ENCODE measurements at regions not wholly inside any gene's neighbourhood (a gene's known extent, or its start where the extent isn't known, plus 50 kb on each side); places are given as distances from the start of the nearest gene placed in this dataset.
"Not testable (repeated sequence)": the region's sequence is repeated elsewhere in the genome, so short reads cannot be mapped to it uniquely, and the experiment has no call there.

GRCh38 chr5:152177626-152178349, 227.3 kb downstream of the NMUR2 start:
- no peak for DNase-seq

- DNase-seq: no peak
These were observed 233.2 kb downstream of the NMUR2 start for GRCh38 chr5:152171888-152172287.

- no peak for DNase-seq
These were observed 234.7 kb downstream of the NMUR2 start for GRCh38 chr5:152170350-152170749.

GRCh38 chr5:152164860-152165259, 240.2 kb upstream of the GLRA1 start:
- no peak for DNase-seq

- not testable (repeated sequence) for DNase-seq
These were observed 235.2 kb upstream of the GLRA1 start for GRCh38 chr5:152159894-152160293.

- not testable (repeated sequence) for DNase-seq
These were observed 229.8 kb upstream of the GLRA1 start for GRCh38 chr5:152154452-152154851.

- DNase-seq: no peak
These were observed 227.3 kb upstream of the GLRA1 start for GRCh38 chr5:152151940-152152339.

- DNase-seq: no peak
These were observed 226.5 kb upstream of the GLRA1 start for GRCh38 chr5:152151113-152151512.

GRCh38 chr5:152147286-152147685, 222.6 kb upstream of the GLRA1 start:
- no peak for DNase-seq

- DNase-seq: no peak
These were observed 221.9 kb upstream of the GLRA1 start for GRCh38 chr5:152146566-152146965.

- DNase-seq: no peak
These were observed 219.9 kb upstream of the GLRA1 start for GRCh38 chr5:152144556-152144955.

- no peak for DNase-seq
These were observed 219.4 kb upstream of the GLRA1 start for GRCh38 chr5:152144030-152144429.

GRCh38 chr5:152142840-152143469, 218.3 kb upstream of the GLRA1 start:
- peak; percentile 76 for DNase-seq

GRCh38 chr5:152140347-152140746, 215.7 kb upstream of the GLRA1 start:
- DNase-seq: no peak

GRCh38 chr5:152137063-152137462, 212.4 kb upstream of the GLRA1 start:
- no peak for DNase-seq

GRCh38 chr5:152136321-152136720, 211.7 kb upstream of the GLRA1 start:
- no peak for DNase-seq

GRCh38 chr5:152135827-152136226, 211.2 kb upstream of the GLRA1 start:
- no peak for DNase-seq

GRCh38 chr5:152125661-152126205, 201.1 kb upstream of the GLRA1 start:
- DNase-seq: no peak

GRCh38 chr5:152124409-152125041, 199.9 kb upstream of the GLRA1 start:
- no peak for DNase-seq

- DNase-seq: no peak
These were observed 194.2 kb upstream of the GLRA1 start for GRCh38 chr5:152118676-152119470.

GRCh38 chr5:152116934-152117333, 192.3 kb upstream of the GLRA1 start:
- DNase-seq: no peak

GRCh38 chr5:152113401-152113800, 188.8 kb upstream of the GLRA1 start:
- DNase-seq: peak; percentile 55

- no peak for DNase-seq
These were observed 182.6 kb upstream of the GLRA1 start for GRCh38 chr5:152107220-152107619.
